Fibroblast of peridontal ligament (primary cell): ENCODE measurements at regions not wholly inside any gene's neighbourhood (a gene's known extent, or its start where the extent isn't known, plus 50 kb on each side); places are given as distances from the start of the nearest gene placed in this dataset.
"Not testable (repeated sequence)": the region's sequence is repeated elsewhere in the genome, so short reads cannot be mapped to it uniquely, and the experiment has no call there.

Experiments
- DNase-seq: peaks from one replicate; pipeline ENCODE4 v3.0.0-alpha.2; 2010; ENCODE audit errors: extremely low read depth

- DNase-seq: no peak
These were observed 781.1 kb upstream of the CITED2 start for GRCh38 chr6:140155451-140156126.

GRCh38 chr6:140153703-140154102 is 779.3 kb upstream of the CITED2 start:
- peak; percentile 18 for DNase-seq

GRCh38 chr6:140147825-140148814 is 773.7 kb upstream of the CITED2 start:
- DNase-seq: not testable (repeated sequence)

DNA sequence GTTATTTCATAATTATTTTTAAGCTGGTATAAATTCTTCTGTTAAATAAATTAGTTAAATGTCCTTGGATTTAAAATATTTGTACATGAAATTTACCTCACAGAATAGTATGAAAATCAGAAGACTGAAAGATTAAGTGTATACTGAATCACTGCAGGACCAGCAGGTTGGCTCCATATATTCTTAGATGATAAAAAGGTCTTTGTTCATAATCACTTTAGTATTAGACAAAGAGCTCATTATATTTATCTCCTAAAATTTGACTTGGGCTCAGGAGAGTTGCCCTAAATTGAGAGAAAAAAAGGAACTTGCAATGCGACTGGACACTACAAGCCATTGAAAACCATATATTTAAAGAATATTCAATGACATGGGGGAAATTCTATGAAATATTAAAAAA is 766.4 kb upstream of the CITED2 start:
- no peak for DNase-seq

- DNase-seq: no peak
These were observed 764.0 kb upstream of the CITED2 start for GRCh38 chr6:140138311-140139010.

DNA sequence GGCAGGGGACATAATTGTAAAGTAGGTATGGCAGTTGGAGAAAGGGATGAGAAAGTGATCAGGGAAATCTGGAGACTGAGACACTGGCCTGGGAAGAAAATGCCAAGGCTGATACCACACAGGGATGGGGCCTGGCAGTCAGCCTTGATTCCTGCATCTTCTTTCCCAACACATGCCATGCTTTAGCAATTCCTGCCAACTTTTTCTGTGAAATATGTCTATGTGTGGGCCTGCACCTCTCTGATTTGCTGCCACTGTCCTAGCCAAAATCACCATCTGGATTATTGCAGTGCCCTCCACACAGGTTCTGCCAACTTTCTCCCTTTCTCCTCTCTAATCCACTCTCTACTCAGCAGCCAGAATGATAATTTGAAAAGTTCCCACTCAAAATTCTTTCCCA is 759.8 kb upstream of the CITED2 start:
- peak; percentile 32 for DNase-seq

DNA sequence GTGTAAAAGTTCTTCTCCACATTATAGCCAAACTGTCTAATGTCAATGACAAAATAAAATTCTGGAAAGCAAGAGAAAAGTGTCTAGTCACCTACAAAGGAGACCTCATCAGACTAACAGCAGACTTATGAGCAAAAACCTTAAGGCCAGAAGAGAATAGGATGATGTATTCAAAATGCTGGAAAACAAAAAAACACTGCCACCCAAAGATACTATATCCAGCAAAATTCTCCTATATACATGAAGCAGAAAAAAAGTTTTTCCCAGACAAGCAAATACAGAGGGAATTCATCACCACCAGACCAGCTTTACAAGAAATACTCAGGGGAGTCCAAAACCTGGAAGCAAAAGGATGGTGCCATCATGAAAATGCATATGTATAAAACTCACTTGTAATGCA is 755.6 kb upstream of the CITED2 start:
- no peak for DNase-seq

GRCh38 chr6:140124498-140124897 is 750.0 kb upstream of the CITED2 start:
- DNase-seq: no peak

DNA sequence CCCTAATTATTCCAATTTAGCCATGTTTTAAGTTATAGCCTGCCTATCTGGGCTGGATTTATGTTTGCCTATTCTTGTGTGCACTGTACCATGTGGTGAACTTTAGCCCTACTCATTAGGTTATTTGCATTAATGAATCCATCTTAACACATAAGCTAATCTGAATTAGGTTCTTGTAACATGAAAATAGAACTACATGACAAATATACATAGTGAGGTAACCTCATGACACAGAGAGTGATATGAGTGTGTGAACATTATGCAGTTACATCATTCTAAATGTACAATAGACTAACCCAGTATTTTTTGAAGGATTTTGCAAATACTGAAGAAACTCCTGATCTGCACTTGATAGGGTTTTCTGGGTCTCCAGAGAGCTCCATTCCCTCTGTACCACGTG is 733.7 kb upstream of the CITED2 start:
- DNase-seq: no peak

- no peak for DNase-seq
These were observed 732.8 kb upstream of the CITED2 start for GRCh38 chr6:140107216-140107615.

GRCh38 chr6:140105857-140106256 is 731.4 kb upstream of the CITED2 start:
- DNase-seq: no peak

- DNase-seq: no peak
These were observed 730.8 kb upstream of the CITED2 start for GRCh38 chr6:140105241-140105640.

DNA sequence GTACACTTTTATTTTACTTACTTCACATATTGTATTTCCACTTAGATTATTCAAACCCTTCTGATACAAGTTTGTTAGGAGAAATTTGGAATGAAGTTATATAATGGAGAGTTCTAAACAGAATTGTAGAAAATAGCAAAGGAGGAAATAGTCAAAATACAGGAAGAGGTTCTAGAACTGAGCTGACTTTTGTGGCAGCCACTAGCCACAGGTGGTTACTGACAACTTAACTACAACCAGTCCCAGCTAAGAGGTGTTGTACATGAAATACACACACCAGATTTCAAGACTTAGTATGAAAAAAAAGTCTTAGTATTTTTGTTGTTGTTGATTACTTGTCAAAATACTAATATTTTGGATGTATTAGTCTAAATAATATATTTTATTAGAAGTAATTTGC is 727.4 kb upstream of the CITED2 start:
- DNase-seq: no peak

- DNase-seq: peak; percentile 49
These were observed 726.9 kb upstream of the CITED2 start for GRCh38 chr6:140101367-140101766.

GRCh38 chr6:140095532-140095931 is 721.1 kb upstream of the CITED2 start:
- no peak for DNase-seq

DNA sequence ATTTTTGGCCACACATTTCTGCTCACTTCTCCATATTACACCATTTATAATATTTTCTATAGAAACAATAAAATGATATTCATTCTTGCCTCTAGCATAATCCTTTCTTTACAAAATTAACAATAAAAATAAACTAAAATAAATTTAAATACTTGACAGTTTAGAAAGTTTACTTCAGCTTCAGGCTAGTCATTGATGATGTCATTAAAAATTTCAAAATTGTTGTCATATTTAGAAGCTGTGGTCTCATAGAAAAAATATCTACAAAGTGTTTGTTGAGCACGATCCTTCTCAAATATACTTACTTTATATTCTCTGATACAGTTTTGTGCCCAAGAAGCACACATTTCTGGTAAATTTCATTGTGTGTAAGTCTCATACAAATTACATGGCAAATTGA is 717.4 kb upstream of the CITED2 start:
- DNase-seq: no peak

DNA sequence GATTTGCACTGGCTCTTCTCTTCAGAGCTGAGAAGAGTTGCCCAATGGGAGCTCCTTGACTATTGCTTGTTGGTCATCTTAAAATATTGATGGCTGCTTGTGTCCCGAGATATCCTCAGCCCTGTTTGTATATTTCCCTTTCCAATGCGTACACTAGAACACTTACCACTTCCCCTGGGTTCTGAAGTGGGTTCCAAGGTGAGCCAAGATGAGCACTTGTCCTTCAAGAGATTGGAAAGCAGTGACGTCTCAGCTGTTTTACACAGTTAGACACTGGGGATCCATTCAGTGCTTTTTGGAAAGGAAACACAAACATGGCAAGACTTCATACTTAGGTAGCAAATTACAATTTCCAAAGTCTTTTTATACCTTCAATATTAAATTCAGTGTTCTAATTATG is 716.4 kb upstream of the CITED2 start:
- no peak for DNase-seq

DNA sequence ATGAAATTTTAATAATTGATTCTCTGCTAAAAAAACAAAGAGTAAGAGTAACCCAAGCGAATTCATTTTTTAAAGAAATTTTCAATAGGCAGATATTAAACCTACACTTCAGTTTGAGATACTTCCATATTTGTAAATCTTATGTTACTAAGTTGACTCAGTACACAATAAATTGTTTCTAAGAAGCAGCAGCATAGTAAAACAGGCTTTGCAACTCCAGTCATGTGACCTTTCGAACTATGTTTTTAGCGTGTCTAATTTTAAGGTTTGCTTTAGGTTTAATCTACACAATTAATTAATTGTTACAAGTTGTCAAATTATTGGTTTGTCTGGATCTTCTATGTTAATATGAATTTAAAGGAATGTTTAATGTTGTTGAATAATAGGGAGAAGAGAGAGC is 708.9 kb upstream of the CITED2 start:
- DNase-seq: no peak

DNA sequence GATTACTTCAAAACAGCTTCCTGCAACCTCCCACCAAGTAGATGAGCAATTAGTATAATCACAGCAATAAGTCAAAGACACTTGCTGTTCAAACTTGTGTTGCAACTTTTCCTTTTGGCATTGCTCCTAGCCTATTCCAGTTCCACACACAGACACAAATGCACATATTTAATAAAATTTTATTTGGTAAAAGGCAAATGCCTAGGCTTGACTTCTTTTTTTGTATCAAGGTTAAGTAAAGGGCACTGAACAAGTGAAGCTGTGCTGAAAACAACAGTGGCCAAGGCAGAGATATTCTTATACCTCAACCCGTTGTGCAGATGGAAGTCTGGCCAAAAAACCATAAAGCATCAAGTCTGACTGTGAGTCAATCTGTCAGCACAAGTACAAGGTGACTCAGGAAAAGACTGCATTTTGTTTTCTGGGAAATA is 708.4 kb upstream of the CITED2 start:
- peak; percentile 73 for DNase-seq

DNA sequence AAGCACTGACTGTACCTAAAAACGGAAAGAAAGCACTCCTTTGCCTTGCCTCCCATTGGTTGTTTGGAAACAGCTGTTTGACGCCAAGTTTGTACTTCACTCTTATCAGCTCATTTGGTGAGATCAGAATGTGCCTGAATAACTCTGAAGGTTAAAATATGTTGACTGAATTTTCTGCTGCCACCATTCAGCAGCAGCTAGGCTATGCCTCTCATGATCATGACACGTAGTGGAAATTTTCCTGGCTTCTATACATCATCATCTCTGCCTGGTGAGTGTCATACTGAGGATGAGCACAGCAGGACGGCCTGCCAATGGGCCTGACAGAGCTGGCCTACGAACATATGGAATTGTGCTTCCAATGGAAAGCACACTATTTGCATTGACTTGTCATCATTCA is 704.9 kb upstream of the CITED2 start:
- DNase-seq: peak; percentile 23

DNA sequence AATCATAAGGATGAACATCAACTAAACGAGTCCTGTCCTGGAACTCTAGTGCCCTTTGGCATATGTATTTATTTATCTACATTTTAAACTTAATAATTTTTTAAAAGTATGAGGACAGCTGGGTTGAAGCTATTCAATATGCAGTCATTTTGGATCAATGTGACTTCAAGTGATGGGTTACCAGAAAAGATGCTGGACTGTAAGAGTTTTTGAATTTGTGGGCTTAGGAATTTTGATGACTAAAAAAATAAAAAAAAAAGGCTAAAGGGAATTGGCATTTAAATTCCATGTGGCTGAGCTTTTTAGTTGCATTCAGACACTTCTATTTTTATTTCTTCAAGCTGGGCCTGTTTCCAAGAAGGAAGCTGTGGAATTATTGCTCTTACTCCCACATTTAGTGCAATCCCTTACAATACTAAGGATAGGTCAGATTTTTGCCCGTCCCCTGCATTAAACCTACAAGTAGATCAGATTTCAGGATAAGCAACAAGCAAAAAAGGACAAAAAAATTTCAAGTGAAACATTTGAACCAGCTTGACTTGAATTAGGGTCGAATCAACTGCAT is 704.2 kb upstream of the CITED2 start:
- DNase-seq: peak; percentile 99
